ENCODE measurements at regions not wholly inside any gene's neighbourhood (a gene's known extent, or its start where the extent isn't known, plus 50 kb on each side); places are given as distances from the start of the nearest gene placed in this dataset.
"Not testable (repeated sequence)": the region's sequence is repeated elsewhere in the genome, so short reads cannot be mapped to it uniquely, and the experiment has no call there.

GRCh38 chr9:24067107-24067506 lies 241.1 kb upstream of the ELAVL2 start:
- intact Hi-C loops (cut with DNase I, micrococcal nuclease); DNase-seq; H3K4me3 Mint-ChIP-seq; CTCF ChIA-PET; H3K4me1 Mint-ChIP-seq; H3K27ac Mint-ChIP-seq; H3K27me3 Mint-ChIP-seq; ATAC-seq; H3K36me3 Mint-ChIP-seq (ENCODE audit: low read depth); POLR2A ChIA-PET: not testable (repeated sequence)
- peaks cover 14% of the 10 kb centered on the region for H3K9me3 Mint-ChIP-seq (ENCODE audit: low read depth)

- no peak overlapping the region for H3K4me3 Mint-ChIP-seq
- DNase-seq, result no peak
- no peaks in the 10 kb centered on the region for H3K27me3 Mint-ChIP-seq
- H3K27ac Mint-ChIP-seq, result no peak overlapping the region
- no peak for ATAC-seq
- POLR2A ChIA-PET, result no interaction called here
- intact Hi-C loops (cut with DNase I, micrococcal nuclease), result no loop called here
- CTCF ChIA-PET, result no interaction called here
- peaks cover 11% of the 10 kb centered on the region for H3K9me3 Mint-ChIP-seq (ENCODE audit: low read depth)
- no peaks in the 10 kb centered on the region for H3K4me1 Mint-ChIP-seq
- no peaks in the 10 kb centered on the region for H3K36me3 Mint-ChIP-seq (ENCODE audit: low read depth)
These were observed 233.6 kb upstream of the ELAVL2 start for GRCh38 chr9:24059651-24060050.

GRCh38 chr9:24051587-24051986 lies 225.5 kb upstream of the ELAVL2 start:
- peaks cover 22% of the 10 kb centered on the region for H3K9me3 Mint-ChIP-seq (ENCODE audit: low read depth)
- POLR2A ChIA-PET, result no interaction called here
- CTCF ChIA-PET, result interaction anchor here (0.7 kb wide), 1 partner anchor 495 kb away, joined by 3 read pairs; no protein-coding TSS in a partner anchor
- H3K27ac Mint-ChIP-seq, result no peak overlapping the region
- H3K4me1 Mint-ChIP-seq, result no peaks in the 10 kb centered on the region
- intact Hi-C loops (cut with DNase I, micrococcal nuclease), result no loop called here
- H3K27me3 Mint-ChIP-seq, result no peaks in the 10 kb centered on the region
- H3K36me3 Mint-ChIP-seq (ENCODE audit: low read depth), result no peaks in the 10 kb centered on the region
- no peak for DNase-seq
- H3K4me3 Mint-ChIP-seq, result no peak overlapping the region
- no peak for ATAC-seq

GRCh38 chr9:24050239-24050638 lies 224.2 kb upstream of the ELAVL2 start:
- DNase-seq; intact Hi-C loops (cut with DNase I, micrococcal nuclease); H3K4me3 Mint-ChIP-seq; CTCF ChIA-PET; ATAC-seq; POLR2A ChIA-PET; H3K36me3 Mint-ChIP-seq (ENCODE audit: low read depth); H3K27me3 Mint-ChIP-seq; H3K4me1 Mint-ChIP-seq; H3K27ac Mint-ChIP-seq: not testable (repeated sequence)
- H3K9me3 Mint-ChIP-seq (ENCODE audit: low read depth), result peaks cover 28% of the 10 kb centered on the region

GRCh38 chr9:24045150-24045549 lies 219.1 kb upstream of the ELAVL2 start:
- ChIA-PET POLR2A (no interaction called here), CTCF (no interaction called here)
- H3K36me3 Mint-ChIP-seq (ENCODE audit: low read depth), result no peaks in the 10 kb centered on the region
- H3K4me3 Mint-ChIP-seq, result no peak overlapping the region
- H3K27me3 Mint-ChIP-seq, result no peaks in the 10 kb centered on the region
- H3K4me1 Mint-ChIP-seq, result no peaks in the 10 kb centered on the region
- ATAC-seq (no peak), DNase-seq (no peak)
- intact Hi-C loops (cut with DNase I, micrococcal nuclease), result no loop called here
- no peak overlapping the region for H3K27ac Mint-ChIP-seq
- peaks cover 27% of the 10 kb centered on the region for H3K9me3 Mint-ChIP-seq (ENCODE audit: low read depth)

GRCh38 chr9:24044576-24044975 lies 218.5 kb upstream of the ELAVL2 start:
- DNase-seq, result no peak
- Mint-ChIP-seq H3K27ac (no peak overlapping the region), H3K4me1 (no peaks in the 10 kb centered on the region), H3K36me3 (ENCODE audit: low read depth) (no peaks in the 10 kb centered on the region), H3K9me3 (ENCODE audit: low read depth) (peaks cover 27% of the 10 kb centered on the region), H3K4me3 (no peak overlapping the region), H3K27me3 (no peaks in the 10 kb centered on the region)
- intact Hi-C loops (cut with DNase I, micrococcal nuclease), result no loop called here
- ATAC-seq, result no peak
- ChIA-PET CTCF (no interaction called here), POLR2A (no interaction called here)

GRCh38 chr9:24041160-24041690 lies 215.2 kb upstream of the ELAVL2 start:
- no peak for DNase-seq
- intact Hi-C loops (cut with DNase I, micrococcal nuclease), result no loop called here
- CTCF ChIA-PET, result no interaction called here
- Mint-ChIP-seq H3K4me1 (no peaks in the 10 kb centered on the region), H3K27ac (no peak overlapping the region), H3K36me3 (ENCODE audit: low read depth) (no peaks in the 10 kb centered on the region), H3K9me3 (ENCODE audit: low read depth) (peaks cover 16% of the 10 kb centered on the region), H3K27me3 (no peaks in the 10 kb centered on the region), H3K4me3 (no peak overlapping the region)
- POLR2A ChIA-PET, result no interaction called here
- no peak for ATAC-seq

- Mint-ChIP-seq H3K27me3 (no peaks in the 10 kb centered on the region), H3K9me3 (ENCODE audit: low read depth) (peaks cover 9% of the 10 kb centered on the region), H3K36me3 (ENCODE audit: low read depth) (no peaks in the 10 kb centered on the region), H3K27ac (no peak overlapping the region), H3K4me1 (no peaks in the 10 kb centered on the region), H3K4me3 (no peak overlapping the region)
- ChIA-PET CTCF (no interaction called here), POLR2A (no interaction called here)
- intact Hi-C loops (cut with DNase I, micrococcal nuclease), result no loop called here
- no peak for ATAC-seq
- no peak for DNase-seq
These were observed 210.4 kb upstream of the ELAVL2 start for GRCh38 chr9:24036459-24036858.

GRCh38 chr9:24035816-24036215 lies 209.8 kb upstream of the ELAVL2 start:
- ChIA-PET CTCF (no interaction called here), POLR2A (no interaction called here)
- H3K9me3 Mint-ChIP-seq (ENCODE audit: low read depth), result peaks cover 9% of the 10 kb centered on the region
- no peak overlapping the region for H3K4me3 Mint-ChIP-seq
- no peaks in the 10 kb centered on the region for H3K4me1 Mint-ChIP-seq
- ATAC-seq (no peak), DNase-seq (no peak)
- intact Hi-C loops (cut with DNase I, micrococcal nuclease), result no loop called here
- no peak overlapping the region for H3K27ac Mint-ChIP-seq
- no peaks in the 10 kb centered on the region for H3K36me3 Mint-ChIP-seq (ENCODE audit: low read depth)
- H3K27me3 Mint-ChIP-seq, result no peaks in the 10 kb centered on the region

- ChIA-PET CTCF (no interaction called here), POLR2A (no interaction called here)
- Mint-ChIP-seq H3K27me3 (no peaks in the 10 kb centered on the region), H3K4me3 (no peak overlapping the region), H3K27ac (no peak overlapping the region), H3K36me3 (ENCODE audit: low read depth) (no peaks in the 10 kb centered on the region), H3K9me3 (ENCODE audit: low read depth) (peaks cover 15% of the 10 kb centered on the region), H3K4me1 (no peaks in the 10 kb centered on the region)
- intact Hi-C loops (cut with DNase I, micrococcal nuclease), result no loop called here
- ATAC-seq (no peak), DNase-seq (no peak)
These were observed 185.8 kb upstream of the ELAVL2 start for GRCh38 chr9:24011881-24012280.

- Mint-ChIP-seq H3K4me1 (no peaks in the 10 kb centered on the region), H3K36me3 (ENCODE audit: low read depth) (no peaks in the 10 kb centered on the region), H3K4me3 (no peak overlapping the region), H3K27me3 (no peaks in the 10 kb centered on the region), H3K9me3 (ENCODE audit: low read depth) (peaks cover 15% of the 10 kb centered on the region), H3K27ac (no peak overlapping the region)
- POLR2A ChIA-PET, result no interaction called here
- ATAC-seq, result no peak
- CTCF ChIA-PET, result no interaction called here
- intact Hi-C loops (cut with DNase I, micrococcal nuclease), result no loop called here
- no peak for DNase-seq
These were observed 185.1 kb upstream of the ELAVL2 start for GRCh38 chr9:24011009-24011717.

GRCh38 chr9:24009322-24009721 lies 183.3 kb upstream of the ELAVL2 start:
- CTCF ChIA-PET, result no interaction called here

GRCh38 chr9:24007185-24007584 lies 181.1 kb upstream of the ELAVL2 start:
- ATAC-seq (no peak), DNase-seq (no peak)
- Mint-ChIP-seq H3K4me3 (no peak overlapping the region), H3K27me3 (no peaks in the 10 kb centered on the region), H3K27ac (no peak overlapping the region), H3K9me3 (ENCODE audit: low read depth) (peaks cover 16% of the 10 kb centered on the region), H3K36me3 (ENCODE audit: low read depth) (no peaks in the 10 kb centered on the region), H3K4me1 (no peaks in the 10 kb centered on the region)
- POLR2A ChIA-PET, result no interaction called here
- CTCF ChIA-PET, result no interaction called here
- intact Hi-C loops (cut with DNase I, micrococcal nuclease), result no loop called here

More at GRCh38 chr9:24009322-24009721, 183.3 kb upstream of the ELAVL2 start:
- DNase-seq (no peak), ATAC-seq (no peak)
- no peaks in the 10 kb centered on the region for H3K4me1 Mint-ChIP-seq
- H3K4me3 Mint-ChIP-seq, result no peak overlapping the region
- H3K9me3 Mint-ChIP-seq (ENCODE audit: low read depth), result peaks cover 21% of the 10 kb centered on the region
- H3K36me3 Mint-ChIP-seq (ENCODE audit: low read depth), result no peaks in the 10 kb centered on the region
- POLR2A ChIA-PET, result no interaction called here
- intact Hi-C loops (cut with DNase I, micrococcal nuclease), result no loop called here
- H3K27ac Mint-ChIP-seq, result no peak overlapping the region
- no peaks in the 10 kb centered on the region for H3K27me3 Mint-ChIP-seq
